ENCODE measurements at regions not wholly inside any gene's neighbourhood (a gene's known extent, or its start where the extent isn't known, plus 50 kb on each side); places are given as distances from the start of the nearest gene placed in this dataset.

DNA sequence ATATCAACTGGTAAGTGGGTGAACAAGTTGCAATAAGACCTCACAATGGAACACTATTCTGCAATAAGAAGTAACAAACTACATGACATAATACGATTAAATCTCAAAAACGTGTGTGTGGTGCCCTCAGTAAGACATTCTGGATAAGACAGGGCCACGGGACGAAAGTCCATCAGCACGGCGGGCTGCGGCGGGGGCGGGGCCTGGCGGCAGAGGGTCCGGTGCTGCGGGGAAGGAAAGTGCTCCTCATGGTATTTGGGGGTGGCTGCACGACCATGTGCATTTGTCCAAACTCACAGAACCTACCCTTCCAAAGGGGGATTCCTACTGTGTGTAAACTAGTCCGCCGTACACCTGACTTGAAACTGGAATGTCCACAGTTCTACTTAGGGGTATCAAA lies 341.8 kb downstream of the TCERG1L start:
- TF ChIP-seq CTCF (conservative IDR thresholded peaks at IDR 0.05; ENCODE audit: low read length) (no peak), EZH2phosphoT487 (IDR thresholded peaks at IDR 0.05; ENCODE audit: borderline replicate concordance) (no peak)
